ENCODE measurements at regions not wholly inside any gene's neighbourhood (a gene's known extent, or its start where the extent isn't known, plus 50 kb on each side); places are given as distances from the start of the nearest gene placed in this dataset.

DNA sequence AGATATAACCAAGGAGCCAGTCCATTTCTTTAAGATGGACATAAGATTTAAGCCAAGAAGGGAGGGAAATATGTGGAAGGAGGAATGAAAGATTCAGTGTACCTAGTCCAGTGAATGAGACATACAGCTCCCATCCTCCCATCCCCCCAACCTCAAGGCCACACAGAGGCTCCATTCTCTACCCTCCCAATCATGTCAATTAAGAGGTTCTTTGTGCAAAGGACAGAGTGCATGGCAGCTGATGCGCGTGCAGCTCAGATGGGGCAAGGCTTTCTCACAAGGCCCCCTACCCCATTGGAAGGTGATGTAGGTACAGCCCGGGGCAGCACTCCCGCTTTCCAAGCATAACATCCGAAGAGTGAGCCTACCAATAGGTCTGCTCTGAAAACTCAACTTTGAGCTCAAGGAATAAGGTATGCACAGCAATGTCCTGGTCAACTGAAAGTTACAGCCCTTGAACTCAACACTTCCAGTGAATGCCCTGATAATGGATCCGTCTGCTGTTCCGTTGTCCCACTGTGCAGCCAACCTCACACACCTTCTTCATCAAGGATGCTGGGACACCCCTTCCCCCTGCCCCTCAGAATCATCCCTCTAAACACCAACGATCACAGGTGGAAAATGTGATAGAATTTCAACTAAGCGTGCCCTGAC, 458.1 kb downstream of the SOX9 start:
- no peak overlapping the region for H3K27ac ChIP-seq
- H3K4me1 ChIP-seq: no peaks in the 10 kb centered on the region
- no peaks in the 10 kb centered on the region for H3K27me3 ChIP-seq
- no peak for DNase-seq
- WGBS, 2 donors: 90 to 92% methylated on average over 9 of the region's 9 CpGs
- no peak for TF ChIP-seq CTCF (IDR thresholded peaks at IDR 0.05)
- no peak for TF ChIP-seq POLR2A (IDR thresholded peaks at IDR 0.05)
- no peaks in the 10 kb centered on the region for H3K9me3 ChIP-seq
- intact Hi-C loops (cut with DNase I; ENCODE audit: low total_unique reads): no loop called here
- no peaks in the 10 kb centered on the region for H3K36me3 ChIP-seq (ENCODE audit: low read depth, missing control alignments)
- no peak overlapping the region for H3K4me3 ChIP-seq

- DNase-seq: no peak
- H3K27ac ChIP-seq: no peak overlapping the region
- 80 to 81% methylated on average over 2 of the region's 2 CpGs for WGBS, 2 donors
- intact Hi-C loops (cut with DNase I; ENCODE audit: low total_unique reads): no loop called here
- no peak overlapping the region for H3K4me3 ChIP-seq
- H3K4me1 ChIP-seq: no peaks in the 10 kb centered on the region
- H3K36me3 ChIP-seq (ENCODE audit: low read depth, missing control alignments): no peaks in the 10 kb centered on the region
- TF ChIP-seq POLR2A (IDR thresholded peaks at IDR 0.05) (no peak), CTCF (IDR thresholded peaks at IDR 0.05) (no peak)
- no peaks in the 10 kb centered on the region for H3K9me3 ChIP-seq
- no peaks in the 10 kb centered on the region for H3K27me3 ChIP-seq
Observed at GRCh38 chr17:72579990-72580320, 459.1 kb downstream of the SOX9 start.

GRCh38 chr17:72580321-72581127, 459.7 kb downstream of the SOX9 start:
- no peak overlapping the region for H3K4me3 ChIP-seq
- DNase-seq: no peak
- intact Hi-C loops (cut with DNase I; ENCODE audit: low total_unique reads): no loop called here
- 66 to 80% methylated on average over 9 to 11 of the region's 11 CpGs for WGBS, 2 donors
- H3K4me1 ChIP-seq: no peaks in the 10 kb centered on the region
- no peak overlapping the region for H3K27ac ChIP-seq
- H3K36me3 ChIP-seq (ENCODE audit: low read depth, missing control alignments): no peaks in the 10 kb centered on the region
- no peaks in the 10 kb centered on the region for H3K9me3 ChIP-seq
- no peaks in the 10 kb centered on the region for H3K27me3 ChIP-seq
- no peak for TF ChIP-seq POLR2A (IDR thresholded peaks at IDR 0.05)
- no peak for TF ChIP-seq CTCF (IDR thresholded peaks at IDR 0.05)

DNA sequence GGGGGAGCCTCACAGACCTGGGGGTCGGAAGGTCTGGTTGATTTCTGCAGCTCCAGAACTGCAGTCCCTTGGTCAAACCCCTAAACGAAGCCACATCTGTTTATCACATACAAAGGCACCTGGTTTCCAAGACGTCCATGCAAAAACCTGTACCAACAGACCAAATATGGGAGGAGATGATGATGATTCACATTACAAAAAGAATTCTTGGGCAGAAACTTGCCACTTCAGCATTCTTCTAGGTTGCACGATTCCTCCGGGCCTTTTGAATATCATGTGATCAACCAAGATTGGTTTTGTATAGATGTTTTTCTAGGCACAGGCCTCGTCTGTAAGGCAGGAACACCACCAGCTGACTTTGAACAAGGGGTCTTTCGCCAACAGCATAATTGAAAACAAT, 466.3 kb downstream of the SOX9 start:
- Histone ChIP-seq H3K4me1 (peaks cover 4% of the 10 kb centered on the region), H3K9me3 (no peaks in the 10 kb centered on the region), H3K4me3 (no peak overlapping the region), H3K36me3 (ENCODE audit: low read depth, missing control alignments) (no peaks in the 10 kb centered on the region), H3K27ac (no peak overlapping the region), H3K27me3 (no peaks in the 10 kb centered on the region)
- intact Hi-C loops (cut with DNase I; ENCODE audit: low total_unique reads): no loop called here
- DNase-seq: no peak
- TF ChIP-seq CTCF (IDR thresholded peaks at IDR 0.05) (no peak), POLR2A (IDR thresholded peaks at IDR 0.05) (no peak)
- 86 to 88% methylated on average over 7 of the region's 7 CpGs for WGBS, 2 donors

Measured in testis (tissue), 2 donors.